SH-SY5Y (cell line): ENCODE measurements at regions not wholly inside any gene's neighbourhood (a gene's known extent, or its start where the extent isn't known, plus 50 kb on each side); places are given as distances from the start of the nearest gene placed in this dataset.

Experiments
- GATA2 ChIP-seq: IDR thresholded peaks from 2 replicates; pipeline ENCODE4 v1.6.1; 2011; ENCODE audit warnings: mild to moderate bottlenecking, low read depth, low read length
- GATA3 ChIP-seq: IDR thresholded peaks from 2 replicates; pipeline ENCODE4 v1.6.1; 2011; ENCODE audit warnings: low read depth, mild to moderate bottlenecking, low read length, moderate library complexity

DNA sequence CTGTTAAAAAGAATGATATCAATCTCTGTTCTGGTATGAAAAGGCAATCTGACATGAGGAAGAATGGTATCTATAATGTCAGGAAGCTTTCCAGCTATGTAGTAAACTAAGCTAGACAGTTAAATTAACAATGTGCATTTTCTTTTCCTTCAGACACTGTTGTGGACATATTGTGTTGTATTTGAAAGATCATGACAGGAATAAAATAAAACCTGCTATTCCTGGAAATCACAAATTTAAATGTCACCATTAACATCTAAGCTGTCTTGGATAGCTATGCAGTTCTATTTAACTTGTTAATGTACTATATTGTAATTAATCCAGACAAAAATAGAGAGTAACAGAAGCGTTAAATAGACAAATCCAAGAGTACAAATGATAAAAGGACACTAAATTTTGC lies 297.4 kb upstream of the LUZP2 start:
- TF ChIP-seq GATA3 (no peak), GATA2 (no peak)

- TF ChIP-seq GATA2 = no peak
- TF ChIP-seq GATA3 = no peak
Observed at GRCh38 chr11:24206030-24206429, 290.8 kb upstream of the LUZP2 start.

- TF ChIP-seq GATA2 (no peak), GATA3 (no peak)
Observed at GRCh38 chr11:24206511-24206910, 290.3 kb upstream of the LUZP2 start.

DNA sequence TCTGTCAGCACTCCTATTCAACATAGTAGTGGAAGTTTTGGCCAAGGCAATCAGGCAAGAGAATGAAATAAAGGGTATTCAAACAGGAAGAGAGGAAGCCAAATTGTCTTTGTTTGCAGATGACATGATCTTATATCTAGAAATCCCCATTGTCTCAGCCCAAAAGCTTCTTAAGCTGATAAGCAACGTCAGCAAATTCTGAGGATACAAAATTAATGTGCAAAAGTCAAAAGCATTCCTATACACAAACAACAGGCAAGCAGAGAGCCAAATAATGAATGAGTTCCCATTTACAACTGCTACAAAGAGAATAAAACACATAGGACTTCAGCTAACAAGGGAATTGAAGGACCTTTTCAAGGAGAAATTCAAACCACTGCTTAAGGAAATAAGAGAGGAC lies 280.4 kb upstream of the LUZP2 start:
- TF ChIP-seq GATA2 = no peak
- TF ChIP-seq GATA3 = no peak

GRCh38 chr11:24225501-24225900 lies 271.4 kb upstream of the LUZP2 start:
- TF ChIP-seq GATA2 = no peak
- TF ChIP-seq GATA3 = no peak

DNA sequence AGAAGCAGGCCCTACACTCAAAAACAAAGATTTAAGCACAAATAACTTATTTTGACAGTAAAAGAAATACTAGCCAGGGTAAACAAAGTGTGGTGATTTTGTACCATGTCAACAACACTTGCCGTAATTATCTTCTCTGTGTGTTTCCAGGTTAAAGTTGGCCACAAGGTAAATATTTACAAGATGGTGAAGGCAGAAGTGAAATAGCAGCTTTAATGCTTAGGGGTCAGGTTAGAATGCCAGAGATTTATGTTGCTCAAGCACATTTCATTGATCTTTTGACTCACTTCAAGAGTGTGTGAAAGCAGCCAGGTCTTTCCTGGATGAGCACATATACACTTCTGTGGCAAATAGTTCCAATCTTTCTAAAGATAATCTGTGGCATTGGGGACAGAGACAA lies 270.2 kb upstream of the LUZP2 start:
- TF ChIP-seq GATA2 (no peak), GATA3 (no peak)

- TF ChIP-seq GATA2 (no peak), GATA3 (no peak)
Observed at GRCh38 chr11:24233041-24233440, 263.8 kb upstream of the LUZP2 start.

- TF ChIP-seq GATA3 (no peak), GATA2 (no peak)
Observed at GRCh38 chr11:24234822-24235508, 261.9 kb upstream of the LUZP2 start.

- TF ChIP-seq GATA2 = no peak
- TF ChIP-seq GATA3 = no peak
Observed at GRCh38 chr11:24238771-24239645, 257.8 kb upstream of the LUZP2 start.

GRCh38 chr11:24239930-24240329 lies 256.9 kb upstream of the LUZP2 start:
- TF ChIP-seq GATA3 (no peak), GATA2 (no peak)

- no peak for TF ChIP-seq GATA2
- no peak for TF ChIP-seq GATA3
Observed at GRCh38 chr11:24240496-24241175, 256.2 kb upstream of the LUZP2 start.

DNA sequence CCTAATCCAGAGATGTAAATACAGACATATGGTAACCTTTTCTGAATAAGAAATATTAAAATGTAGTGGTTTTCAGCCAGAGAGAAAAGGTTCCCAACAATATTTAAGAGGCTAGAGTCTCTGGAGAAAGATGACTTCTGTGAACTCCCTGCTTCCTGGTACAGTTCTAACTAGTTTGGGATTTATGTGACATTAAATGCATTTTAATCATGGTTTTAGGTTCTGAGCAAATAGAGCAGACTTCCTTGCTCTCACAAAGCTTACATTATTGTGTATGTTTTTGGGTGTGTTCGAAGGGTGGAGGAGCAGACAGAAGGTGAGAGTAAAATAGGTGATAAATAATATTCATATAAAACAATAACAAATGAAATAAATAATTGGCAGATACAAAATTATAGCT lies 250.1 kb upstream of the LUZP2 start:
- TF ChIP-seq GATA3 (no peak), GATA2 (no peak)

GRCh38 chr11:24247846-24248245 lies 249.0 kb upstream of the LUZP2 start:
- TF ChIP-seq GATA3 (no peak), GATA2 (no peak)

GRCh38 chr11:24249921-24250320 lies 246.9 kb upstream of the LUZP2 start:
- no peak for TF ChIP-seq GATA2
- no peak for TF ChIP-seq GATA3
